ENCODE measurements at regions not wholly inside any gene's neighbourhood (a gene's known extent, or its start where the extent isn't known, plus 50 kb on each side); places are given as distances from the start of the nearest gene placed in this dataset.

GRCh38 chr10:15462253-15462897 is 91.3 kb upstream of the FAM171A1 start:
- DNase-seq (ENCODE audit: low read depth in 2 of 2): no peak

GRCh38 chr10:15461353-15462108 is 90.4 kb upstream of the FAM171A1 start:
- no peak for DNase-seq (ENCODE audit: low read depth in 2 of 2)

GRCh38 chr10:15460661-15461060 is 89.6 kb upstream of the FAM171A1 start:
- no peak for DNase-seq (ENCODE audit: low read depth in 2 of 2)

GRCh38 chr10:15459218-15459617 is 88.1 kb upstream of the FAM171A1 start:
- DNase-seq (ENCODE audit: low read depth in 2 of 2): no peak

GRCh38 chr10:15457382-15457781 is 86.3 kb upstream of the FAM171A1 start:
- no peak for DNase-seq (ENCODE audit: low read depth in 2 of 2)

GRCh38 chr10:15455456-15455855 is 84.4 kb upstream of the FAM171A1 start:
- no peak for DNase-seq (ENCODE audit: low read depth in 2 of 2)

GRCh38 chr10:15453926-15454325 is 82.8 kb upstream of the FAM171A1 start:
- no peak for DNase-seq (ENCODE audit: low read depth in 2 of 2)

- DNase-seq (ENCODE audit: low read depth in 2 of 2): no peak
Observed at GRCh38 chr10:15453457-15453856, 82.4 kb upstream of the FAM171A1 start.

GRCh38 chr10:15452545-15452944 is 81.5 kb upstream of the FAM171A1 start:
- no peak for DNase-seq (ENCODE audit: low read depth in 2 of 2)

- no peak for DNase-seq (ENCODE audit: low read depth in 2 of 2)
Observed at GRCh38 chr10:15451137-15452094, 80.3 kb upstream of the FAM171A1 start.

GRCh38 chr10:15448598-15448997 is 77.5 kb upstream of the FAM171A1 start:
- DNase-seq (ENCODE audit: low read depth in 2 of 2): no peak

GRCh38 chr10:15445006-15445390 is 73.9 kb upstream of the FAM171A1 start:
- DNase-seq (ENCODE audit: low read depth in 2 of 2): no peak

- DNase-seq (ENCODE audit: low read depth in 2 of 2): no peak
Observed at GRCh38 chr10:15444105-15445005, 73.3 kb upstream of the FAM171A1 start.

- DNase-seq (ENCODE audit: low read depth in 2 of 2): no peak
Observed at GRCh38 chr10:15442056-15442455, 71.0 kb upstream of the FAM171A1 start.

GRCh38 chr10:15440204-15440711 is 69.2 kb upstream of the FAM171A1 start:
- no peak for DNase-seq (ENCODE audit: low read depth in 2 of 2)

GRCh38 chr10:15439341-15439842 is 68.3 kb upstream of the FAM171A1 start:
- DNase-seq (ENCODE audit: low read depth in 2 of 2): no peak

- DNase-seq (ENCODE audit: low read depth in 2 of 2): no peak
Observed at GRCh38 chr10:15436696-15437095, 65.6 kb upstream of the FAM171A1 start.

GRCh38 chr10:15433850-15434537 is 62.9 kb upstream of the FAM171A1 start:
- peak in 1 of 2 donors; percentile 2 for DNase-seq (ENCODE audit: low read depth in 2 of 2)

- no peak for DNase-seq (ENCODE audit: low read depth in 2 of 2)
Observed at GRCh38 chr10:15432266-15432665, 61.2 kb upstream of the FAM171A1 start.
